SK-N-SH (cell line): ENCODE measurements at regions not wholly inside any gene's neighbourhood (a gene's known extent, or its start where the extent isn't known, plus 50 kb on each side); places are given as distances from the start of the nearest gene placed in this dataset.

Source experiments
- CTCF ChIA-PET: fragments of 300-600, 350-600 bp; formaldehyde crosslinking; extraction: SDS; loops from one replicate; lab custom pipeline; 2021; lab: Yijun Ruan, JAX
- POLR2A ChIA-PET: fragments of 350-600 bp; sonication (Branson Sonifier 250); formaldehyde crosslinking; extraction: SDS; loops from one replicate; lab custom pipeline; 2020; ENCODE audit warnings: antibody characterized with exemption, inconsistent platforms; lab: Yijun Ruan, JAX
- DNase-seq: peaks from one replicate; pipeline ENCODE4 v3.0.0; 2012
- H2AFZ ChIP-seq: fragments of 200-600 bp; sonication (generic); 2 replicates; pipeline ENCODE4 v1.8.1; 2016; ENCODE audit warnings: antibody characterized with exemption, mild to moderate bottlenecking, low read depth
- H3F3A ChIP-seq: fragments of 200-600 bp; sonication (generic); replicated peaks from 2 replicates; pipeline ENCODE3; 2016; ENCODE audit warnings: antibody characterized with exemption, mild to moderate bottlenecking; ENCODE audit not compliant: insufficient read depth
- H3K27ac ChIP-seq, 2 experiments: fragments of 200-500 bp in 1 of 2; fragments of 200-600 bp in 1 of 2; sonication (Bioruptor generic) in 1 of 2; sonication (generic), shearing (Covaris generic) in 1 of 2; 2 replicates each; pipeline versions ENCODE4 v1.5.1 to v1.6.1; 2014 to 2016; ENCODE audit warnings: low read depth in 2 of 2, inconsistent platforms in 1 of 2, low read length in 1 of 2, mild to moderate bottlenecking in 1 of 2, mixed read lengths in 1 of 2
- H3K27me3 ChIP-seq: fragments of 200-600 bp; sonication (generic), shearing (Covaris generic); 2 replicates; pipeline ENCODE4 v1.6.1; 2016; ENCODE audit warnings: mixed run types; ENCODE audit not compliant: insufficient read depth
- H3K36me3 ChIP-seq, 2 experiments: fragments of 200-500 bp in 1 of 2; fragments of 200-600 bp in 1 of 2; sonication (Bioruptor generic) in 1 of 2; sonication (generic) in 1 of 2; replicated peaks in 1 of 2; 2 replicates each; pipeline versions ENCODE3 to v1.5.1; 2014 to 2016; ENCODE audit warnings: low read length in 1 of 2, mild to moderate bottlenecking in 1 of 2; ENCODE audit not compliant: insufficient read depth in 2 of 2, control insufficient read depth in 1 of 2
- H3K4me1 ChIP-seq, 2 experiments: fragments of 200-500 bp in 1 of 2; fragments of 200-600 bp in 1 of 2; sonication (Bioruptor generic) in 1 of 2; sonication (generic), shearing (Covaris generic) in 1 of 2; 2 replicates each; pipeline versions ENCODE4 v1.5.1 to v1.6.1; 2014 to 2016; ENCODE audit warnings: low read depth in 1 of 2, low read length in 1 of 2, mixed run types in 1 of 2; ENCODE audit not compliant: insufficient read depth in 2 of 2, control insufficient read depth in 1 of 2
- H3K4me2 ChIP-seq: fragments of 200-600 bp; sonication (generic), shearing (Covaris generic); 2 replicates; pipeline ENCODE4 v1.6.1; 2017; ENCODE audit warnings: mixed run types
- H3K4me3 ChIP-seq, 2 experiments: fragments of 200-500 bp in 1 of 2; fragments of 200-600 bp in 1 of 2; sonication (Bioruptor generic) in 1 of 2; sonication (generic), shearing (Covaris generic) in 1 of 2; 2 replicates each; pipeline versions ENCODE4 v1.5.1 to v1.8.1; 2014 to 2016; ENCODE audit warnings: low read depth in 2 of 2, inconsistent platforms in 1 of 2, low read length in 1 of 2, mild to moderate bottlenecking in 1 of 2, mixed read lengths in 1 of 2, moderate library complexity in 1 of 2
- H3K79me2 ChIP-seq: fragments of 200-600 bp; sonication (generic); 2 replicates; pipeline ENCODE4 v1.8.1; 2017; ENCODE audit warnings: mild to moderate bottlenecking; ENCODE audit not compliant: insufficient read depth
- H3K9ac ChIP-seq: fragments of 200-600 bp; sonication (generic); 2 replicates; pipeline ENCODE4 v1.6.1; 2017; ENCODE audit warnings: mixed run types
- H3K9me2 ChIP-seq: fragments of 200-600 bp; sonication (generic); 2 replicates; pipeline ENCODE4 v1.6.1; 2017; ENCODE audit warnings: mixed run types
- H3K9me3 ChIP-seq: fragments of 200-600 bp; sonication (generic); 2 replicates; pipeline ENCODE4 v1.6.1; 2017; ENCODE audit warnings: mixed run types, mild to moderate bottlenecking, moderate library complexity
- H4K20me1 ChIP-seq: fragments of 200-600 bp; sonication (generic); 2 replicates; pipeline ENCODE4 v1.6.1; 2017; ENCODE audit warnings: mild to moderate bottlenecking, mixed run types; ENCODE audit not compliant: insufficient read depth
- CHD2 ChIP-seq: fragments of 150-350 bp; IDR thresholded peaks from 2 replicates; pipeline ENCODE4 v1.6.1; 2018; ENCODE audit warnings: low read length; ENCODE audit not compliant: partially characterized antibody
- CTCF ChIP-seq: fragments of 200-600 bp; sonication (generic); IDR thresholded peaks from 2 replicates; pipeline ENCODE4 v1.6.1; 2017; ENCODE audit warnings: antibody characterized with exemption, mild to moderate bottlenecking, moderate library complexity
- ELF1 ChIP-seq: IDR thresholded peaks from 2 replicates; pipeline ENCODE4 v1.4.0; 2012
- EZH2phosphoT487 ChIP-seq: fragments of 200-600 bp; sonication (generic); IDR thresholded peaks from 2 replicates; pipeline ENCODE4 v1.6.1; 2017; ENCODE audit warnings: low read depth, mixed run types, mild to moderate bottlenecking, antibody characterized with exemption, moderate library complexity, borderline replicate concordance
- FOXJ3 ChIP-seq: sonication (generic); formaldehyde crosslinking; IDR thresholded peaks from 2 replicates; pipeline ENCODE4 v1.5.1; 2020; ENCODE audit warnings: mild to moderate bottlenecking, missing genetic modification reagents
- FOXM1 ChIP-seq: IDR thresholded peaks from 2 replicates; pipeline ENCODE4 v1.4.0; 2012; ENCODE audit warnings: low read depth, mild to moderate bottlenecking
- GABPA ChIP-seq: IDR thresholded peaks from 2 replicates; pipeline ENCODE4 v1.4.0; 2012; ENCODE audit warnings: low read depth, mild to moderate bottlenecking
- GATA2 ChIP-seq: sonication (generic); formaldehyde crosslinking; IDR thresholded peaks from 2 replicates; pipeline ENCODE4 v1.5.0; 2020; ENCODE audit warnings: mild to moderate bottlenecking, missing genetic modification reagents
- JUND ChIP-seq: IDR thresholded peaks from 2 replicates; pipeline ENCODE4 v1.4.0; 2012
- MAX ChIP-seq: IDR thresholded peaks from 2 replicates; pipeline ENCODE4 v1.4.0; 2012; ENCODE audit warnings: low read depth
- MEF2A ChIP-seq: IDR thresholded peaks from 2 replicates; pipeline ENCODE4 v1.4.0; 2012; ENCODE audit warnings: low read depth, borderline replicate concordance
- MXI1 ChIP-seq: IDR thresholded peaks from 2 replicates; pipeline ENCODE4 v1.6.1; 2012; ENCODE audit warnings: mild to moderate bottlenecking, low read depth, low read length, improper control_type of control experiment
- POLR2AphosphoS5 ChIP-seq: IDR thresholded peaks from 2 replicates; pipeline ENCODE4 v1.6.1; 2012; ENCODE audit warnings: low read depth, low read length
- RAD21 ChIP-seq: IDR thresholded peaks from 2 replicates; pipeline ENCODE4 v1.6.1; 2012; ENCODE audit warnings: mild to moderate bottlenecking, low read length
- SIN3A ChIP-seq: IDR thresholded peaks from 2 replicates; pipeline ENCODE4 v1.6.1; 2012; ENCODE audit warnings: low read depth, mild to moderate bottlenecking, low read length, moderate library complexity, borderline replicate concordance
- SMC3 ChIP-seq: IDR thresholded peaks from 2 replicates; pipeline ENCODE4 v1.6.1; 2012; ENCODE audit warnings: low read depth, low read length, improper control_type of control experiment
- TAF1 ChIP-seq: IDR thresholded peaks from 2 replicates; pipeline ENCODE4 v1.6.1; 2012; ENCODE audit warnings: low read depth, mild to moderate bottlenecking, low read length, moderate library complexity, borderline replicate concordance
- TCF12 ChIP-seq: IDR thresholded peaks from 2 replicates; pipeline ENCODE4 v1.4.0; 2012
- YY1 ChIP-seq: IDR thresholded peaks from 2 replicates; pipeline ENCODE4 v1.4.0; 2012; ENCODE audit warnings: low read depth, mild to moderate bottlenecking
- WGBS: methylation state at CpG from one replicate; pipeline ENCODE4 v1.1.6; 2017; ENCODE audit warnings: low lambda C conversion rate; 5-methylcytosine and 5-hydroxymethylcytosine counted together
- TF ChIP-seq, protein P1 (sequence below): IDR thresholded peaks from 2 replicates; pipeline ENCODE4 v1.4.0; 2012; ENCODE audit warnings: low read depth, borderline replicate concordance
- TF ChIP-seq, protein P2 (sequence below): IDR thresholded peaks from 2 replicates; pipeline ENCODE4 v1.4.0; 2012; ENCODE audit warnings: low read depth, borderline replicate concordance
- TF ChIP-seq, protein P3 (sequence below): IDR thresholded peaks from 2 replicates; pipeline ENCODE4; 2012

DNA sequence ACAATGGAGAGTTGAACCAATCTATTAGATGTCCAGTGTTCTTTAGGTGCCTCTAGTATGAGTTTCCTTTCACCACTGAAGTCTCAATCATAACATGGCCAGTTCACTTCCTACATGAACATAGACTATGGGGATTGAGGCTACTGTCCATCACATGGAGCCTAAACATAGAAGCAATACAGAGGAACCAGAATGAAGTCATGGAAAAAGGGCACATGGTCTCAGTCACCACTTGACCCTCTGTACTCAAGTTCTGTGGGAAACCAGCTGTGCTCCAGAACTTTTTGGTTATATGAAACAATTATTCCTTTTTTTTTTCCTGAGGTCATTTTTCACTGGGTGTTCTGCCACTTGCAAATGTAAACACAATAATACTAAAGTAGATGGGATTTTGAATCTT is 762.5 kb downstream of the CBLN4 start:
- no peaks in the 10 kb centered on the region for H3K79me2 ChIP-seq
- no peaks in the 10 kb centered on the region for H4K20me1 ChIP-seq
- no peak overlapping the region for H2AFZ ChIP-seq
- H3K9me3 ChIP-seq, result no peaks in the 10 kb centered on the region
- no peak overlapping the region for H3K27ac ChIP-seq
- no peak overlapping the region for H3K9ac ChIP-seq
- TF ChIP-seq GABPA, result no peak
- TF ChIP-seq MEF2A, result no peak
- TF ChIP-seq MXI1, result no peak
- TF ChIP-seq, protein P1, sequence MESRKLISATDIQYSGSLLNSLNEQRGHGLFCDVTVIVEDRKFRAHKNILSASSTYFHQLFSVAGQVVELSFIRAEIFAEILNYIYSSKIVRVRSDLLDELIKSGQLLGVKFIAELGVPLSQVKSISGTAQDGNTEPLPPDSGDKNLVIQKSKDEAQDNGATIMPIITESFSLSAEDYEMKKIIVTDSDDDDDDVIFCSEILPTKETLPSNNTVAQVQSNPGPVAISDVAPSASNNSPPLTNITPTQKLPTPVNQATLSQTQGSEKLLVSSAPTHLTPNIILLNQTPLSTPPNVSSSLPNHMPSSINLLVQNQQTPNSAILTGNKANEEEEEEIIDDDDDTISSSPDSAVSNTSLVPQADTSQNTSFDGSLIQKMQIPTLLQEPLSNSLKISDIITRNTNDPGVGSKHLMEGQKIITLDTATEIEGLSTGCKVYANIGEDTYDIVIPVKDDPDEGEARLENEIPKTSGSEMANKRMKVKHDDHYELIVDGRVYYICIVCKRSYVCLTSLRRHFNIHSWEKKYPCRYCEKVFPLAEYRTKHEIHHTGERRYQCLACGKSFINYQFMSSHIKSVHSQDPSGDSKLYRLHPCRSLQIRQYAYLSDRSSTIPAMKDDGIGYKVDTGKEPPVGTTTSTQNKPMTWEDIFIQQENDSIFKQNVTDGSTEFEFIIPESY, result no peak
- no peak for TF ChIP-seq ELF1
- no peak for TF ChIP-seq FOXM1
- no peak for TF ChIP-seq YY1
- no peak for TF ChIP-seq POLR2AphosphoS5
- TF ChIP-seq, protein P2, sequence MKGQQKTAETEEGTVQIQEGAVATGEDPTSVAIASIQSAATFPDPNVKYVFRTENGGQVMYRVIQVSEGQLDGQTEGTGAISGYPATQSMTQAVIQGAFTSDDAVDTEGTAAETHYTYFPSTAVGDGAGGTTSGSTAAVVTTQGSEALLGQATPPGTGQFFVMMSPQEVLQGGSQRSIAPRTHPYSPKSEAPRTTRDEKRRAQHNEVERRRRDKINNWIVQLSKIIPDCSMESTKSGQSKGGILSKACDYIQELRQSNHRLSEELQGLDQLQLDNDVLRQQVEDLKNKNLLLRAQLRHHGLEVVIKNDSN, result no peak
- TF ChIP-seq TCF12, result no peak
- TF ChIP-seq GATA2 (CRISPR knock-in tag), result no peak
- no peak for TF ChIP-seq MAX
- ChIA-PET CTCF (interaction anchor here (0.9 kb wide), 1 partner anchor 13 kb away, joined by 3 read pairs; no protein-coding TSS in a partner anchor), POLR2A (no interaction called here)
- no peak overlapping the region for H3K4me2 ChIP-seq
- H3K36me3 ChIP-seq, result no peaks in the 10 kb centered on the region
- H3K9me2 ChIP-seq, result no peaks in the 10 kb centered on the region
- no peak overlapping the region for H3K4me3 ChIP-seq
- DNase-seq, result no peak
- H3K4me1 ChIP-seq, result no peaks in the 10 kb centered on the region
- H3F3A ChIP-seq, result no peaks in the 10 kb centered on the region
- no peaks in the 10 kb centered on the region for H3K27me3 ChIP-seq

DNA sequence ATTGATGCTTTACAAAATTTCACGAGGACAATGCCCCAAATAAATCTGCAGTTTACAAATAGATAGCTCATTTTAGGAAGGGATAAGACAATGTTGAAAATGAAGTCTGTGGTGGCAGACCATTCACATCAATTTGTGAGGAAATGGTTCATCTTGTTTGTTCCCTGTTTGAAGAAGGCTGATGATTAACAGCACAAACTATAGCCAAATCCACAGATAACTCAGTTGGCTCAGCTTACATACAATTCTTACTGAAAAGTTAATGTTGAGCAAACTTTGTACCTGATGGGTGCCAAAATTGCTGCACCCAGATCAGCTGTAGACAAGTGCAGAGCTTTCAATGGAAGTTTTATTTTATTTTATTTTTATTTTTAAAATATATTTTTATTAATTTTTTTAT is 763.9 kb downstream of the DOK5 start:
- no peaks in the 10 kb centered on the region for H3K79me2 ChIP-seq
- 10% methylated on average over 1 of the region's 1 CpG for WGBS
- no peaks in the 10 kb centered on the region for H3K27me3 ChIP-seq
- no peaks in the 10 kb centered on the region for H3K36me3 ChIP-seq
- H2AFZ ChIP-seq, result no peak overlapping the region
- H3K27ac ChIP-seq, result no peak overlapping the region
- H3K4me1 ChIP-seq, result no peaks in the 10 kb centered on the region
- H3K4me3 ChIP-seq, result no peak overlapping the region
- no peak overlapping the region for H3K9ac ChIP-seq
- H4K20me1 ChIP-seq, result no peaks in the 10 kb centered on the region
- DNase-seq, result no peak
- no peaks in the 10 kb centered on the region for H3K9me2 ChIP-seq
- H3F3A ChIP-seq, result no peaks in the 10 kb centered on the region
- H3K9me3 ChIP-seq, result peaks cover 5% of the 10 kb centered on the region; the same call in 1 of the 2 replicates
- ChIA-PET CTCF (no interaction called here), POLR2A (no interaction called here)
- TF ChIP-seq, protein P3, sequence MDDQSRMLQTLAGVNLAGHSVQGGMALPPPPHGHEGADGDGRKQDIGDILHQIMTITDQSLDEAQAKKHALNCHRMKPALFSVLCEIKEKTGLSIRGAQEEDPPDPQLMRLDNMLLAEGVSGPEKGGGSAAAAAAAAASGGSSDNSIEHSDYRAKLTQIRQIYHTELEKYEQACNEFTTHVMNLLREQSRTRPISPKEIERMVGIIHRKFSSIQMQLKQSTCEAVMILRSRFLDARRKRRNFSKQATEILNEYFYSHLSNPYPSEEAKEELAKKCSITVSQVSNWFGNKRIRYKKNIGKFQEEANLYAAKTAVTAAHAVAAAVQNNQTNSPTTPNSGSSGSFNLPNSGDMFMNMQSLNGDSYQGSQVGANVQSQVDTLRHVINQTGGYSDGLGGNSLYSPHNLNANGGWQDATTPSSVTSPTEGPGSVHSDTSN, result no peak
- TF ChIP-seq FOXM1, result no peak
- TF ChIP-seq RAD21, result no peak
- TF ChIP-seq CHD2, result no peak
- TF ChIP-seq SIN3A, result no peak
- no peak for TF ChIP-seq FOXJ3
- TF ChIP-seq CTCF, result no peak
- no peak for TF ChIP-seq JUND
- TF ChIP-seq SMC3, result no peak
- TF ChIP-seq POLR2AphosphoS5, result no peak
- no peak for TF ChIP-seq MXI1
- TF ChIP-seq TAF1, result no peak
- TF ChIP-seq TCF12, result no peak
- TF ChIP-seq ELF1, result no peak
- no peak for TF ChIP-seq GABPA
- TF ChIP-seq EZH2phosphoT487, result no peak
- no peak for TF ChIP-seq GATA2 (CRISPR knock-in tag)
- no peak overlapping the region for H3K4me2 ChIP-seq
